Left ventricle myocardium superior (tissue), 1 donor: ENCODE measurements at regions not wholly inside any gene's neighbourhood (a gene's known extent, or its start where the extent isn't known, plus 50 kb on each side); places are given as distances from the start of the nearest gene placed in this dataset.

Experiments used
- ATAC-seq: fragments of 200-7000 bp; cut with Tn5 transposase; one replicate; pipeline ENCODE4 v1.9.1; 2020; ENCODE audit warnings: mild to moderate bottlenecking, moderate library complexity
- DNase-seq: peaks from one replicate; pipeline ENCODE4 v3.0.0-alpha.2; 2020
- intact Hi-C: fragments of 100-400 bp; cut with micrococcal nuclease; formaldehyde crosslinking; loops from one replicate; pipeline ENCODE4 v1.11.0; 2022
- donor health status: DM: no; HTN: yes; CAD: no; lungs with severe emphysema.

DNA sequence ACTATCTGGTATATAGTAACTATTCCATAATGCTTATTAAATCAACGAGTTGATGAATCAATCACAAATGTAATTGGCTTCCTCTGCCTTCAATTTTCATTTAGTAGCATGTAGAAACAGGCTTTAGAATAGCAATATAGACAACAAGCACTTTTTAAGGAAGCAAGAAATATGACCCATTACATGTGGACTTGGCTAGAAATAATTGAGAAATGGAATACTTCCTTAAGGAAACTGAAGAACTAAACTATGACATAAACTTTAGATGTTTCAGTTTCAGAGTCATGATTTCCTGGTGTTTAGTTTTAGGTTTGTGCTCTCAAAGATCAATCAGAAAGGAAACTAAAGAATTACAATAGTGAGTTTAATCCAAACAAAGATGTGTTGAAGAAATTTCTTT is 443.8 kb downstream of the MBD2 start:
- intact Hi-C loops = no loop called here
- DNase-seq (no peak), ATAC-seq (no peak)

- DNase-seq (no peak), ATAC-seq (no peak)
- intact Hi-C loops = no loop called here
Measured at GRCh38 chr18:53772293-53772692, 452.2 kb downstream of the MBD2 start.

- intact Hi-C loops = no loop called here
- DNase-seq = no peak
- ATAC-seq = no peak
Measured at GRCh38 chr18:53771664-53772063, 452.8 kb downstream of the MBD2 start.

DNA sequence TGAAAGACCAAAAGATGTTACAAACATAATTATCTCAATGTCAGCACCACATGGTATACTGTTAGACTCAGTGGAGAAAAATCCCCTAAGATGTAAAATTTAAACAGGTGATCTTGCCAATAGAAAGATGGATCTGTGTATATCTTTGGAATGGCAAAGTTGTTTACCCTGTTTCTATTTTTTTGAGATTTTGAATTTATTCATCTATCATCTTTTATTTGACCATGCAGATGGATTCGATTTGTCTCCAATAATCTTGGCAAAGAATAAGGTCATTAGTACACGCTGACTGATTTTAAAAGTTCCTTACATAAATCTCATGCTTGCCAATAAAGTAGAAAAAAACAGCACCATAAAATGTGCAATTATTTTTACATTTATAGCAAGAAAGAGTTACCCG is 459.3 kb downstream of the MBD2 start:
- no peak for ATAC-seq

DNA sequence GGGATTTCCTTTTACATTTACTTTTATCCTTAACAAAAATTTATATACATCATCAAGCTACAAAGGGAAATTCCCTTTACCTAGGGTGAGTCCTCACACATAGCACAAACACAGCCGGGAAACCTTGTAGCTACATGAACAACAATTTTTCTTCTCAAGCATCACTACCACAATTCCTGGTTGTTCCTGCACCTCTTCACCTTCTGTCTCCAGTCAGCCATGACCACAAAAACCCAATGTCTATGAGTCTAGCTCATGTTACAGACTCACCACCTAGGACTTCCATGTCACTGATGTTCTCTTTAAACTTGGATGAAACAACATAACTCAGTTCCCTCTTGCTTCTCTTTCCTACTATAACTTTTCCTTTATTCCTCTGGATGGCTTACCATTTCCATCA is 460.4 kb downstream of the MBD2 start:
- ATAC-seq = no peak
- no peak for DNase-seq
- intact Hi-C loops = no loop called here

More for the DNA sequence above, 459.3 kb downstream of the MBD2 start:
- DNase-seq = no peak
- intact Hi-C loops = no loop called here

- DNase-seq = no peak
- ATAC-seq = no peak
- intact Hi-C loops = no loop called here
Measured at GRCh38 chr18:53757328-53757727, 467.1 kb downstream of the MBD2 start.

GRCh38 chr18:53756610-53756972 is 467.9 kb downstream of the MBD2 start:
- no peak for ATAC-seq

GRCh38 chr18:53755914-53756609 is 468.4 kb downstream of the MBD2 start:
- DNase-seq = no peak
- ATAC-seq = no peak
- intact Hi-C loops = no loop called here

More at GRCh38 chr18:53756610-53756972, 467.9 kb downstream of the MBD2 start:
- intact Hi-C loops = no loop called here
- DNase-seq = no peak

- no peak for ATAC-seq
- no peak for DNase-seq
Measured at GRCh38 chr18:53754154-53754553, 470.3 kb downstream of the MBD2 start.

GRCh38 chr18:53753601-53754000 is 470.9 kb downstream of the MBD2 start:
- intact Hi-C loops = no loop called here
- ATAC-seq = no peak
- no peak for DNase-seq

More at GRCh38 chr18:53754154-53754553, 470.3 kb downstream of the MBD2 start:
- intact Hi-C loops = no loop called here

DNA sequence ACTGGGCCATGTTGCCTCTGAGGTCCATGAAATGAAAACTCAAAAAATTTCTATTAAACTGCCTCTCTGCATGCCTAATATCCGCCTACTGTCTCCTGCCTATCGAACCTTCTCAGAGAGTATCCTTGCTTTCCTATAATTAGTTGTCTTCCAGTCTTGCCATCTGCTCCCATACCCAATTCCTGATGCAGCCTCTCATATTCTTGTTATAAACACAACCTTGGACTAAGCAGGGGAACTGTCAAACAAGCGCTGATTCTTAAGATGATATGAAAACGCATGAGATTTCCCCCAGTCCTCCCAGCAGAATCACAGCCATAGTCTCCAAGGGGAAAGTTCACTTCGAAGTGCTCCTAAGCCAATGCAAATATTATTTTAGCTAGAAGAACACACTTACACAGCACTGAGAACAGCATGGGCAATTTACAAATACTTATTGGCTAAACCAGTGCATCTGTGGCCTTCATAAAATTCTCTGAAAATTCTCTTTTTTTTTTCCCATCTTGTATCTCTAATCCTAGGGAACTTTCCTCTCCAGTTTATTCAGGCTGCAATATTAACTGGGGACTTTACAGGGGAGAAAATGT is 471.6 kb downstream of the MBD2 start:
- intact Hi-C loops = no loop called here
- no peak for DNase-seq
- no peak for ATAC-seq

GRCh38 chr18:53749766-53750165 is 474.7 kb downstream of the MBD2 start:
- DNase-seq = no peak
- no peak for ATAC-seq
- intact Hi-C loops = no loop called here

DNA sequence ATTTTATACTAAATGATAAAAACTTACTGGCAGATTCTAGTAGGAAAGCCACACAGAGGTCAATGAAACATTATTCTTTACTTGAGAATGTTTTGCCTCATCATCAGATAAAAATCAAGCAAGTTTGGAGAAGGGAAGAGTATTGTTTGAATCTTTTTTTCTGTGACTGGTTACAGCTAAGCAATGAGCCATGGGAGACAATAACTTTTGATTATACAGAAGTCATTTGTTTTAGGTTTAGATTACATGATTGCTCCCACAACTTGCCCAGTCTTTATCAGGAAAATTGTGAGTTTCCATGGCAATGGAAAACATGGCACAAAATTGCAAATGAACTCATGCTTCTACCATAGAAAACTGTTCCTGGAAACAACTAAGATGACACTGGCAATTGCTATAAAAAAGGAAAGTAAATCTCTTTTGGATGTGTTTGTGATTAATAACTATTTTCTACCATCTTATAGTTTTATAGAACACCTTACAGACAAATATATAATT is 476.8 kb downstream of the MBD2 start:
- intact Hi-C loops = no loop called here
- ATAC-seq (no peak), DNase-seq (no peak)

- intact Hi-C loops = no loop called here
- no peak for ATAC-seq
- no peak for DNase-seq
Measured at GRCh38 chr18:53747210-53747609, 477.3 kb downstream of the MBD2 start.

- DNase-seq (no peak), ATAC-seq (no peak)
- intact Hi-C loops = no loop called here
Measured at GRCh38 chr18:53745986-53746385, 478.5 kb downstream of the MBD2 start.

DNA sequence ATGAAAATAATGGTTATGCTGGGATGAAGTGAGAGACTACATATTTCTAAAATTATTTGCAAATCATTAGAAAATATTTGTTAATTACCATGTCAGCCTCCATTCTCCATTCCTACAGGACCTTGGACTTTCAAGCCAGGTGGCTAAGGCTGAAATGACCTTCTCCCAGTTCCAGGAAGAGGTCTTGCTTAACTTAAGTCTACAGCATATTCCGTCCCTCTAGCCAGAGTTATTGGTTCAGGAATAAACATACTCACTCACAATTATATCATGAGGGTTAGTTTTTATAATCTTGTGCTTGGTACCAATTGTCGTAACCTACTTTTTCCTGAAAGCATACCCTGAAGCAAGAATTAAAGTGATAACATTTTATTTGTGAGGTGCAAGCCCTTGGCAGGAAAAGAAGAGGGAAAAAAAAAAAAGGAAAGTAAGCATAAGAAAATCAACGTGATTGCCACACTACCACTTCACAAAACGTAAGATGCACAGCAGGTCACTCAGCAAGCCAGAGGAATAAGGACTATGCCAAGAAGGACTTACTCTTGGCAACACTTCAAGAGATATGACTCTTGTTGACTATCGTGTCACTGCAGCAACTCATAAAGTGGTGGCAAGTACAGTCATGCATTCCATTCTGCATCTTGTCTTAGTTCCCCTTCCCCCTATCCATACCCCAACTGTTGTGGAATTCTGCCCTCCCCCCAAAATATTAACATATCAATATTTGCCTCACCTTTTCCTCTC is 479.1 kb downstream of the MBD2 start:
- no peak for ATAC-seq
- DNase-seq = no peak
- intact Hi-C loops = no loop called here

- ATAC-seq = no peak
- no peak for DNase-seq
- intact Hi-C loops = no loop called here
Measured at GRCh38 chr18:53739700-53740099, 484.8 kb downstream of the MBD2 start.

DNA sequence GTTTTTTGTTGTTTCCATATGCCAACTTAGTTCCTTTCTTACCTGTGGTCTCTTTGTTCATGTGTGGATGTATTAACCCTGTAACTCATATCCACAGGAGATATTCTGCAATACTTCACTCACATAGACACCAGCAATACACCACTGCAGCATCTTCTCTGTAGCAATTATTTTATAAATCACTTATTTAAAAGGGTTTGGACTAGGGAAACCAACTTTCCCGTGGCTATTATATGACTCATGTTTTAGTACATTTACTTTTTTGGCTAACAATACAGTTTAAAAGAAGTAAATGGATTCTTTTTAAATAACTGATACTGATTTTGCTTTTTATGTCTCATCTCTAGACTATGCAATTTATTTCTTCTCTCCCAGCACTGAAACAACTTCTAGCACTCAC is 488.9 kb downstream of the MBD2 start:
- intact Hi-C loops = no loop called here
- ATAC-seq (no peak), DNase-seq (no peak)

DNA sequence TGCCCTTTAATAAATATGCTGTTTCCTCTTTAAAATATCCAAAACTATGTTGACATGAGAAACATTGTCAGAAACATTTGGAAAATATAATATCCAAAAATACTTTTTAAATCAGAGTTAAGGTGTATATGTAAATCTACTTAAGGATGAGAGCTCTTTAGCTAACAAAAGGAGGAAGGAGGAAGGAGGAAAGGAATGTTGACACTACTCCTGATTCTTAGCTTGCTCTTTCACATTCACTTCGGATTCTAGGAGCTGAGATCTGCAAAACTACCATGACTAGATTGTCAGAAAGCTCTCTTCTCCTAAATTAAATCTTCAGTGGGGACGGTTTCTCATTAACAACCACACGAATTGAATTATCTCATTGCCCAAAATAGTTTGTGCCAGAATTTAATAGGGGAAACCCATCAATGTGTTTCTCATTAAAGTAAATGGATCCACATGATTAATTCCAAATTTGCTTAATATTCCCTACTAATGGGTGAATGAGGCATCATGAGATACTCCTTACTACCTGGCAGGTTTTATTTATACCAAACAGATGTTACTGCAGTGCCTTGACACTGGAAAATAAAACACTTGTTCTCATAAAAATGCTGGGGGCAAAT is 509.1 kb downstream of the MBD2 start:
- DNase-seq = no peak
- no peak for ATAC-seq
- intact Hi-C loops = no loop called here

DNA sequence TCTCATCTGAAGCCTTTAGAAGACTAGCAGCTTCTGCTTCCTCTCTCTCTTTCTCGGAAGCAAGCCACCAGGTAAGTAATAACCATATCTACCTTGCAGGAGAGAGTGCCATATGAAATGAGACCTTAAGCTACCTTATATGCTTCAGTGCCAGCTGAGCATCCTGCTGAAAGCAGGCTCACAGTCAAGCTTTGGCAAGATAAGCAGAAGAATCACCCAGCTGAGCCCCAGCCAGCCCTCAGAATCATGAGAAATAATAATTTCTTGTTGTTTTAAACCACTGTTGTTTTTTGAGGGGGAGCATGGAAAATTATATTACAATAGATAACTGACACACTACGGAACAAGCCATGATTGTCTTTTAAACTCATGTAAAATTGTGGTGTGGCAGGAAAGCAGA is 514.4 kb downstream of the MBD2 start:
- intact Hi-C loops = no loop called here
- ATAC-seq (no peak), DNase-seq (no peak)
